A549 (cell line): ENCODE measurements at regions not wholly inside any gene's neighbourhood (a gene's known extent, or its start where the extent isn't known, plus 50 kb on each side); places are given as distances from the start of the nearest gene placed in this dataset.

Experiments used
- ATAC-seq, 2 experiments: fragments of 200-7000 bp in 1 of 2; fragments of >200 bp in 1 of 2; cut with Nextera tagmentation in 1 of 2; cut with Tn5 transposase in 1 of 2; 3 replicates each; pipeline versions ENCODE4 v1.8.0 to v1.9.1; 2018 to 2020; ENCODE audit warnings: mild to moderate bottlenecking in 1 of 2, moderate library complexity in 1 of 2
- CTCF ChIA-PET: fragments of 300-600 bp; sonication (Branson Sonifier 250); formaldehyde crosslinking; extraction: SDS; loops from one replicate; lab custom pipeline; 2021; ENCODE audit warnings: antibody characterized with exemption, inconsistent platforms; lab: Yijun Ruan, JAX
- POLR2A ChIA-PET: fragments of 350-600 bp; formaldehyde crosslinking; extraction: SDS; loops from one replicate; lab custom pipeline; 2021; ENCODE audit warnings: antibody characterized with exemption, inconsistent platforms; lab: Yijun Ruan, JAX
- DNase-seq, 2 experiments: peaks; one replicate each; pipeline versions ENCODE4 v3.0.0 to v3.0.0-alpha.2; 2011 to 2016; ENCODE audit warnings: low read depth in 1 of 2, low spot score in 1 of 2
- FAIRE-seq: peaks from 2 replicates; lab custom pipeline; 2011; peaks lifted over from hg19 to GRCh38; lab: Jason Lieb, UNC
- H3K27ac ChIP-seq, 2 experiments: fragments of >200 bp; sonication (Bioruptor Twin); formaldehyde crosslinking; 3 replicates each; pipeline ENCODE4 v1.5.1; 2016 to 2017
- H3K4me1 ChIP-seq: fragments of >200 bp; sonication (Bioruptor Twin); formaldehyde crosslinking; 3 replicates; pipeline ENCODE4 v1.6.1; 2016
- H3K4me2 ChIP-seq: fragments of >200 bp; sonication (Bioruptor Twin); formaldehyde crosslinking; 3 replicates; pipeline ENCODE4 v1.6.1; 2016
- H3K4me3 ChIP-seq: fragments of >200 bp; sonication (Bioruptor Twin); formaldehyde crosslinking; 3 replicates; pipeline ENCODE4 v1.5.1; 2016
- H3K9me3 ChIP-seq: fragments of >200 bp; sonication (Bioruptor Twin); formaldehyde crosslinking; 3 replicates; pipeline ENCODE4 v1.6.1; 2016
- BHLHE40 ChIP-seq: IDR thresholded peaks from 2 replicates; pipeline ENCODE4 v1.6.1; 2012; ENCODE audit warnings: low read depth, low read length, inconsistent platforms
- CHD2 ChIP-seq: fragments of 150-350 bp; IDR thresholded peaks from 2 replicates; pipeline ENCODE4 v1.6.1; 2014; ENCODE audit warnings: low read length; ENCODE audit not compliant: partially characterized antibody
- EHMT2 ChIP-seq: fragments of 200-600 bp; sonication (generic); IDR thresholded peaks from 2 replicates; pipeline ENCODE4 v1.6.1; 2016; ENCODE audit warnings: antibody characterized with exemption, low read depth, mild to moderate bottlenecking, moderate library complexity
- ELK1 ChIP-seq: fragments of 150-350 bp; IDR thresholded peaks from 2 replicates; pipeline ENCODE4 v1.6.1; 2014; ENCODE audit warnings: low read depth, mild to moderate bottlenecking, low read length
- HEYL ChIP-seq: fragments of 250-450 bp; sonication (Bioruptor Pico); IDR thresholded peaks from 2 replicates; pipeline ENCODE4 v1.8.0; 2021; ENCODE audit warnings: mild to moderate bottlenecking, moderate library complexity
- JUNB ChIP-seq: fragments of >200 bp; sonication (Bioruptor Twin); formaldehyde crosslinking; IDR thresholded peaks from 2 replicates; pipeline ENCODE4 v1.6.1; 2016
- KDM1A ChIP-seq: fragments of 200-600 bp; sonication (generic); IDR thresholded peaks from 2 replicates; pipeline ENCODE4 v1.6.1; 2016; ENCODE audit warnings: low read depth, mild to moderate bottlenecking
- KDM5A ChIP-seq: fragments of 200-600 bp; sonication (generic); IDR thresholded peaks from 2 replicates; pipeline ENCODE4 v1.6.1; 2016; ENCODE audit warnings: antibody characterized with exemption, mild to moderate bottlenecking
- MAFK ChIP-seq: fragments of 450-650 bp; IDR thresholded peaks from 2 replicates; pipeline ENCODE4 v1.6.1; 2014; ENCODE audit not compliant: partially characterized antibody
- NFE2L2 ChIP-seq: fragments of 150-350 bp; conservative IDR thresholded peaks from 2 replicates; pipeline ENCODE4 v1.6.1; 2014; ENCODE audit warnings: low read length
- NPAS2 ChIP-seq: fragments of 250-450 bp; sonication (Bioruptor Pico); IDR thresholded peaks from 2 replicates; pipeline ENCODE4 v1.8.0; 2022; ENCODE audit warnings: mild to moderate bottlenecking, moderate library complexity, borderline replicate concordance
- PHF8 ChIP-seq: fragments of 200-600 bp; sonication (generic); IDR thresholded peaks from 2 replicates; pipeline ENCODE4 v1.6.1; 2016; ENCODE audit warnings: low read depth, mild to moderate bottlenecking, antibody characterized with exemption, moderate library complexity, borderline replicate concordance
- POLR2A ChIP-seq: IDR thresholded peaks from 2 replicates; pipeline ENCODE4 v1.6.1; 2012; ENCODE audit warnings: mild to moderate bottlenecking, low read length
- POLR2AphosphoS2 ChIP-seq: conservative IDR thresholded peaks from 2 replicates; pipeline ENCODE4 v1.6.1; 2012; ENCODE audit warnings: low read length, improper control_type of control experiment, inconsistent platforms
- RAD21 ChIP-seq, 2 experiments: fragments of >200 bp in 1 of 2; sonication (Bioruptor Twin) in 1 of 2; formaldehyde crosslinking in 1 of 2; IDR thresholded peaks in 1 of 2; conservative IDR thresholded peaks in 1 of 2; 2 replicates in 1 of 2; 3 replicates in 1 of 2; pipeline ENCODE4 v1.6.1; 2012 to 2018; ENCODE audit warnings: inconsistent platforms in 1 of 2
- RCOR1 ChIP-seq: fragments of 150-350 bp; IDR thresholded peaks from 2 replicates; pipeline ENCODE4 v1.6.1; 2014; ENCODE audit warnings: antibody characterized with exemption, low read length, low read depth
- RFX5 ChIP-seq: fragments of 450-650 bp; IDR thresholded peaks from 2 replicates; pipeline ENCODE4 v1.7.1; 2014; ENCODE audit warnings: antibody characterized with exemption, mild to moderate bottlenecking, moderate library complexity
- RNF2 ChIP-seq: fragments of 200-600 bp; sonication (generic); IDR thresholded peaks from 2 replicates; pipeline ENCODE4 v1.6.1; 2016; ENCODE audit warnings: low read depth, mild to moderate bottlenecking, antibody characterized with exemption, moderate library complexity, borderline replicate concordance
- SMC3 ChIP-seq: fragments of >200 bp; sonication (Bioruptor Twin); formaldehyde crosslinking; IDR thresholded peaks from 3 replicates; pipeline ENCODE4 v1.6.1; 2018; ENCODE audit warnings: inconsistent platforms
- ZFP36 ChIP-seq: fragments of 450-650 bp; IDR thresholded peaks from 2 replicates; pipeline ENCODE4 v1.6.1; 2014; ENCODE audit warnings: borderline replicate concordance; ENCODE audit not compliant: partially characterized antibody
- ZNF302 ChIP-seq: fragments of 250-450 bp; sonication (Bioruptor Pico); IDR thresholded peaks from 2 replicates; pipeline ENCODE4 v1.9.0; 2021; ENCODE audit warnings: inconsistent platforms, mild to moderate bottlenecking, moderate library complexity
- WGBS: methylation state at CpG from one replicate; pipeline ENCODE4 v1.1.6; 2017; ENCODE audit errors: missing lambda C conversion rate; 5-methylcytosine and 5-hydroxymethylcytosine counted together

- TF ChIP-seq KDM5A (no peak), KDM1A (no peak), ZNF302 (no peak), ZFP36 (no peak), PHF8 (no peak), POLR2A (no peak)
Measured at GRCh38 chr2:187842978-187843847, 289.0 kb upstream of the TFPI start (continued).

GRCh38 chr2:187847245-187848208, 293.3 kb upstream of the TFPI start:
- Histone ChIP-seq H3K4me2 (no peak overlapping the region), H3K4me3 (no peak overlapping the region), H3K27ac (no peak overlapping the region), H3K4me1 (no peaks in the 10 kb centered on the region), H3K9me3 (no peaks in the 10 kb centered on the region)
- FAIRE-seq: no peak
- whole genome bisulfite sequencing: 33% methylated on average over 1 of the region's 1 CpG
- TF ChIP-seq RNF2 (no peak), RAD21 (conservative IDR thresholded peaks at IDR 0.05 in 1 of 2, IDR thresholded peaks at IDR 0.05 in 1 of 2) (no peak), RFX5 (no peak), POLR2A (no peak), SMC3 (no peak), HEYL (CRISPR knock-in tag) (no peak), POLR2AphosphoS2 (no peak), JUNB (no peak), BHLHE40 (no peak), ELK1 (no peak), RCOR1 (no peak), MAFK (no peak), EHMT2 (no peak), NPAS2 (CRISPR knock-in tag) (no peak), NFE2L2 (no peak), CHD2 (no peak)
- POLR2A ChIA-PET: no interaction called here
- no peak for ATAC-seq
- no peak for DNase-seq
- CTCF ChIA-PET: interaction anchor here (1.0 kb wide), 1 partner anchor 253 kb away, joined by 3 read pairs; no protein-coding TSS in a partner anchor

GRCh38 chr2:187851955-187852561, 297.8 kb upstream of the TFPI start:
- TF ChIP-seq ELK1: no peak
- Histone ChIP-seq H3K27ac (no peak overlapping the region), H3K4me1 (no peaks in the 10 kb centered on the region), H3K4me2 (no peak overlapping the region), H3K9me3 (no peaks in the 10 kb centered on the region), H3K4me3 (no peak overlapping the region)
- no peak for FAIRE-seq
- ChIA-PET POLR2A (interaction anchor here (0.6 kb wide), 1 partner anchor 58 kb away, joined by 3 read pairs; no protein-coding TSS in a partner anchor), CTCF (interaction anchor here (1.2 to 1.3 kb wide), 2 partner anchors 9 to 352 kb away, joined by 4 to 6 read pairs; no protein-coding TSS in a partner anchor)
- no peak for ATAC-seq
- 82% methylated on average over 5 of the region's 5 CpGs for WGBS
- no peak for DNase-seq
